GM19025 (cell line): ENCODE measurements at regions not wholly inside any gene's neighbourhood (a gene's known extent, or its start where the extent isn't known, plus 50 kb on each side); places are given as distances from the start of the nearest gene placed in this dataset.
"Not testable (repeated sequence)": the region's sequence is repeated elsewhere in the genome, so short reads cannot be mapped to it uniquely, and the experiment has no call there.

ENCODE experiments used
- ATAC-seq: cut with Tn5 transposase; IDR thresholded peaks from one replicate; pipeline ENCODE4 v1.9.1; 2021; ENCODE audit warnings: mild to moderate bottlenecking, low read depth, moderate library complexity; ENCODE audit not compliant: unreplicated experiment

DNA sequence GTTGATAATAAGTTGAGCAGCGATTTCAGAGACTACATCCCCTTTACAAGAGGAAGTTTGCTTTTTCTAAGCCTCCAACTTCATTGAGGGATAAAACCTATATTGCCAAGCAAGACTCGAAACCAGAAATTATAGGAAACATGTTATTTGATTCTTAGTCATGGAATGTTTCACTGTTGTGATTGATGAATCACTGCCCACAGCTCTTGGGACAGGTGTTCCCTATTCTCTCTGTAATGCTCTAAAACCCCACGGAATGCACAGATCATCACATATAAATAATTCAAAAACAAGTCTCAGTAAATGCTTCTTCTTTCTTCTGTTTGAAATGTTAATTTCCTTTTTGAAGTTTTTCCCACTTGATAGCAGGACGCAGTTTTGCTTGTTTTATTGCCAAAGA lies 809.5 kb upstream of the GOT2 start:
- no peak for ATAC-seq

DNA sequence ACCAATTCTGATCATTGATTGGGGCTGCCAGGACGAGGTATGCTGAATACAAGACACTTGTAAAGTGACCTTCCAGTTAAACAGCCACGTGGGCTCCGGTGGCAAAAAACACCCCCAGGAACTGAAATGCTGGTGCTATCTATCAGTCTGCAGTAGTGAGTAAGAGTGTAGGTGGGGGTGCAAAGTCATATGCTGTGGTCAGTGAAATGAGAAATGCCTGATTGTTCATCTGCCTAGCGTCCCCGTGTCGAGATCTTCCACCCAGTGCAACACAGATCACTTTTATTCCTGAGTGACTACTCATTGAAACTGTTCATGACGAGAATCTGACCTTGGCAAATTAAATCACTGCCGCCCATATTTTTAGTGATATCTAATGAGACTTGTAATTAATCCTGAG lies 806.5 kb upstream of the GOT2 start:
- ATAC-seq: no peak

GRCh38 chr16:59535298-59535697 lies 801.2 kb upstream of the GOT2 start:
- no peak for ATAC-seq

DNA sequence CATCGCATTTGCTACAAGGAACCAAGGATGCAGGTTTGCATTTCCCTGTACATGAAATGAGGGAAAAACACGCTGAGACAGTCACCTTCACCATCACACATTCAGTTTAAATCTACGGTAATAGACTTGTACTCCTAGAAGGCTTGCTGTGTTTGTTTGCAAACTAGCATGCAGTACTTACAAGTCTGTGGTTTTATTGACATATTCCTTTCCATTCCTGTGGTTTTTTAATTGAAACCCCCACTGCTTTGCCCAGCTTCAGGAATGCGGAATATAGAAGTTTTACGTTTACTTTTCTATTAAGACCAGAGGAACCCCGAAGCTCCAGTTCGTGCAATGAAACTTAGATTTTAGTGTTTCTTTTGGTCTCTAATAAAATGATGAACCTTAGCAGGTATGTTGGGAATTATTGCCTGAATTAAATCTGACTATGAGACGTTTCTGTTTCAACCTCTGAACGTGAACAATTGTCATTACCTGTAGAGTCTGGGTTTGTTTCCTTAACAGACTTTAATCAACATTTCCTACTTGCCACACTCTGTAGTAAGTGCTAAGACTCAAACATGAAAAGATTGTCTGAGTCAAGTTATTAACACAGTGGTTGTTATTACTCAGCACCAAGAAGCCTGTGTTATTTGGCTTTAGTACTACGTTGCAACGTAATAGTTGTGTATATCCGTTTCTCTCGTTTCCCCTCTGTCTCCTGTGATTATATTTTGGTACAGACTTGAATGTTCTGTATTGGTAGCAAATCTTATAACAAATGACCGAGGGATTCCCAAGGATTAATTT lies 793.3 kb upstream of the GOT2 start:
- ATAC-seq: no peak

GRCh38 chr16:59522826-59523225 lies 788.7 kb upstream of the GOT2 start:
- ATAC-seq: no peak

- not testable (repeated sequence) for ATAC-seq
Observed at GRCh38 chr16:59518721-59519120, 784.6 kb upstream of the GOT2 start.

DNA sequence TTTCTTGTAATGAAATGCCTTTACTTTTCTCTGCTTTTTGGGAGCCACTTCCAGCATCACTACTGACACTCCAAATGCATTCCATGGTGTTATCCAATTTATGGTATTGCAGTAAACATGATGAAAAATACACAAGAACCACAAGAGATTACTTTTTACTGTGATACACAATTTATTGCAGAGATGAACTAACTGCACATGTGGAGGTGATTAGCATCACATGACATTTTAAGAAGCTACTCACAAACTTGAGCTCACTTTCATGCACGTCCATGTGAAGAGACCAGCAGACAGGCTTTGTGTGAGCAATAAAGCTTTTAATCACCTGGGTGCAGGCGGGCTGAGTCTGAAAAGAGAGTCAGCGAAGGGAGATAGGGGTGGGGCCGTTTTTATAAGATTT lies 780.5 kb upstream of the GOT2 start:
- ATAC-seq: no peak

DNA sequence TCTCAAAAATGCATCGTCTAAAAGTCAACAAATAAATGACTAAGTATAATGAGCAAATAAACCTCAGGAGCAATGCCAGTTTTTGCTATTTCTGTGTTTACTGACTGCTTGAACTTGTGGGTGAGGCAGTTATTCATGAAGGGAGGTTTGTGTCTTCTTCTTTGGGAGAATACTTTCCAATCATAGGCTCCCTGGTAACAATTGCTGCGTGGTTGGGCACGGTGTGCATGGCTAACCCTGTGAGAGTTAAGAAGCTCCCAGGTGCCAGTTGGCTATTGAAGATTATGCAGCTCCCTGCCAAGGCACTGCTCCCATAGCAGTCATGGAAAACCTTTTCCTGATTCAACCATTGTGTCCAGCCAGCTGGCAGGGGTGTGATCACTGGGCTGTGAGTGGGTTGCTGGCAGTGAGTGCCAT lies 775.9 kb upstream of the GOT2 start:
- no peak for ATAC-seq

DNA sequence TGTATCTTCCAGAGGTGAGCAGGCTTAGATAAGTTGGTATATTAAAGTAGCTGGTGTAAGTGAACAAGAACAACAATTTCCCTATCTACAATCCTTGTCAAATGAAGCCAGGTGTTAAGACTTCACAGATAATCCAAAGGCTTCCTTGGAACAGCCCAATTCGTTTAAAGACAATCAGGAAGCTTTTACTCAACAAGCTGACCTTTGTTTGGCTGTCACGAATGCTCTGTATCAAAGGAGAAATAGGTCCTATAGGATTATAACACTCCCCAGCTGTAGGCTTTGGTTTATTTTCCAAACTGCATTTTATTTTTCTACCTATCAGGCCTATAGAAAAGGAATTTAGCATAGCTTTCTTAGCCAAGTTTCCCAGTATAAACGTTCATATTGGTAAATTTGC lies 766.5 kb upstream of the GOT2 start:
- no peak for ATAC-seq

- ATAC-seq: no peak
Observed at GRCh38 chr16:59487067-59487466, 753.0 kb upstream of the GOT2 start.

- ATAC-seq: no peak
Observed at GRCh38 chr16:59484833-59485516, 750.9 kb upstream of the GOT2 start.

DNA sequence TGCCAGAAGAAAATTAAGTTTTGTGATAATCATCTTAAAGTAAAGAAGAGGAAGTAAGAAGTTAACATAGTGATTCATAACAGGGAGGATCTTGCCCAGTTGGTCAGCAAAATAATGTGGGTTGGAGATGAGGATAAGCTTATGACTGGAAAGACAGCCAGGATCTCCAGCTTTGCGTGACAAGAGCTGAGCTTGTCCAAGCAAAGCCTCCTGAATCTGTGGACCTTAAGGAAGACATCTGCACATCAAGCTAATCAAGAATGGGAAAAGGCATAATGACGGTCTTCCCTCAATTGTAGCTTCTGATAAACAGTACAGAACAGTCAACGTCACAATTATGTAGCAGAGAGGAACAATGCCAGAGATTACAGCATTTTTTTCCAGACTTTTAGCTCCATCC lies 744.7 kb upstream of the GOT2 start:
- no peak for ATAC-seq

- no peak for ATAC-seq
Observed at GRCh38 chr16:59470556-59470955, 736.4 kb upstream of the GOT2 start.

- no peak for ATAC-seq
Observed at GRCh38 chr16:59469266-59469665, 735.1 kb upstream of the GOT2 start.

- ATAC-seq: no peak
Observed at GRCh38 chr16:59463776-59464175, 729.7 kb upstream of the GOT2 start.

DNA sequence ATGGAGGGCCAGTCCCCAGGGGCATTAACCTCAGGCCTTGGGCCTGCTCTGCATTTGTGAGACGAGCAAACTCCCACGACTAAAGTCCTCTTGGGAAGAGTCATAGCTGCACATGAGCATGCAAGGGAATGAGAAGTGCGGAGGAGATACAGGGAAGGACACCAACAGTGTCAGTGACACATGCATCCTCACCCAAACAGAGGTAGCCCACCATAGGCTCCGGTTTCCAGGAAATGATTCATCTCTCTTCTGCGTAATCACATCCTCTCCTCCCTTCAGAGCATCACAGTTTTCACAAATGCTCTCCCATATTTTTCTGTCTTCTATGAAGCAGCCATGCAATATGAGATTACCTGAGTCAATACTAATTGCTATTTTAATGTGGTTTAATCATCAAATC lies 725.7 kb upstream of the GOT2 start:
- no peak for ATAC-seq

- ATAC-seq: no peak
Observed at GRCh38 chr16:59455497-59455896, 721.4 kb upstream of the GOT2 start.

DNA sequence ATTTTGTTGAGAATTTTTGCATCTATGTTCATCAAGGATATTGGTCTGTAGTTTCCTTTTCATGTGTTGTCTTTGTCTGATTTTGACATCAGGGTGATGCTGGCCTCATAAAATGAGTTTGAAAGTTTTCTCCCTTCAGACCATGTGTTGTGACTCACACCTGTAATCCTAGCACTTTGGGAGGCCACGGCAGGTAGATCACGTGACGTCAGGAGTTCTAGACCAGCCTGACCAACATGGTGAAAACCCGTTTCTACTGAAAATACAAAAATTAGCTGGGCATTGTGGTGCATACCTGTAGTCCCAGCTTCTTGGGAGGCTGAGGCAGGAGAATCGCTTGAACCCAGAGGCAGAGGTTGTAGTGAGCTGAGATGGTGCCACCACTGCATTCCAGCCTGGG lies 716.4 kb upstream of the GOT2 start:
- ATAC-seq: not testable (repeated sequence)

DNA sequence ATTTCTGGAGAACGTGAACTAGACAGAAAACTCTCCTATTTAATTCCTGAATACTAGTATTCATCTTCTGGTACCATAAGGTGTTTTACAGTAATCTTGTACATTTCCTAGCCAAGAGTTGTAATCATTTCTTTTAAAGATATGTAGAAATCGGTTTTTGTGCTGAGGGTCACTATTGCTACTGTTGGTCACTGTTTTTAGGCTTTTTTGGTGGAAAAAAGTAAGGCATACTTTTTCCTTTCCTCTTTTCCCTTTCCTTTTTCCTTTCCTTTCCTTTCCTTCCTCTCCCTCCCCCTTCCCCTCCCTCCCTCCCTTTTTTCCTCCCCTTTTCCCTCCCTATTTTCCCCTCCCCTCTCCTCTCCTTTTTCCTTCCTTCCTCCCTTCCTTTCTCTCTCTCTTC lies 706.4 kb upstream of the GOT2 start:
- ATAC-seq: no peak

GRCh38 chr16:59432896-59433295 lies 698.8 kb upstream of the GOT2 start:
- ATAC-seq: no peak

DNA sequence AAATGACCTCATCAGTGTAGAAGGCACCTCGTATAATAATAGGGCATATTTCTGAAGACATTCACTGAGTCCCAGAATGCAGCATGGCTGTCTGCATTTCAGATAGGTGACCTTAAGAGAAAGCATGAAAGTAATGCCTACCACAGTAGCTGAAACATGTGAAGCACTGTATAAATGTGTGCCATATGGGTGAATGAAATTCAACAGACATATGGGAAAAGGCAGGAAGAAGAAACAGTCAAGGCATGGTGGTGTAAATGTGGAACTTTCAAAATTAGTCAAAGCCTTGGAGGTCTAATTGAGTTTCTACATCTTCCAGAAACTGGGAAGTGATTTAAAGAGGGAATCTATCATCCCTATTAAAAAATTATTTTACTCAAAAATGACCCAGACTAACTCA lies 698.2 kb upstream of the GOT2 start:
- no peak for ATAC-seq

GRCh38 chr16:59424714-59425273 lies 690.7 kb upstream of the GOT2 start:
- ATAC-seq: no peak
